ENCODE measurements at regions not wholly inside any gene's neighbourhood (a gene's known extent, or its start where the extent isn't known, plus 50 kb on each side); places are given as distances from the start of the nearest gene placed in this dataset.

- TF ChIP-seq CTCF (IDR thresholded peaks at IDR 0.05) (no peak), POLR2A (IDR thresholded peaks at IDR 0.05) (no peak)
Observed at GRCh38 chr1:42006836-42007235, 88.1 kb upstream of the HIVEP3 start.
